PFSK-1 (cell line): ENCODE measurements at regions not wholly inside any gene's neighbourhood (a gene's known extent, or its start where the extent isn't known, plus 50 kb on each side); places are given as distances from the start of the nearest gene placed in this dataset.

Experiments
- FOXP2 ChIP-seq: optimal IDR thresholded peaks from 2 replicates; pipeline ENCODE3; 2011; ENCODE audit warnings: borderline replicate concordance, control low read depth, inconsistent platforms; ENCODE audit not compliant: insufficient read depth; ENCODE audit errors: extremely low read length, extremely low read depth
- POLR2AphosphoS5 ChIP-seq: IDR thresholded peaks from 2 replicates; pipeline ENCODE4 v1.6.1; 2012; ENCODE audit warnings: low read depth, mild to moderate bottlenecking, control low read depth, low read length, moderate library complexity
- REST ChIP-seq, 2 experiments: IDR thresholded peaks; 2 replicates each; pipeline versions ENCODE4 v1.6.1 to v1.8.0; 2011 to 2012; ENCODE audit warnings: low read depth in 2 of 2, low read length in 2 of 2, control low read depth in 1 of 2, inconsistent platforms in 1 of 2, mild to moderate bottlenecking in 1 of 2, moderate library complexity in 1 of 2; ENCODE audit not compliant: insufficient read depth in 1 of 2
- SIN3A ChIP-seq: IDR thresholded peaks from 2 replicates; pipeline ENCODE4 v1.6.1; 2012; ENCODE audit warnings: mild to moderate bottlenecking, low read length, moderate library complexity, borderline replicate concordance; ENCODE audit not compliant: insufficient read depth
- TAF1 ChIP-seq: IDR thresholded peaks from 2 replicates; pipeline ENCODE4 v1.6.1; 2012; ENCODE audit warnings: low read length, control low read depth, borderline replicate concordance; ENCODE audit not compliant: insufficient read depth

- TF ChIP-seq REST (IDR thresholded peaks at IDR 0.05; ENCODE audit: insufficient read depth in 1 of 2, low read depth in 2 of 2, low read length in 2 of 2) = no peak
- TF ChIP-seq FOXP2 = no peak
- TF ChIP-seq SIN3A = no peak
- TF ChIP-seq TAF1 = no peak
- TF ChIP-seq POLR2AphosphoS5 = no peak
Observed at GRCh38 chr2:100197631-100198153, 55.3 kb upstream of the AFF3 start.

GRCh38 chr2:100196786-100197494, 54.5 kb upstream of the AFF3 start:
- no peak for TF ChIP-seq SIN3A
- no peak for TF ChIP-seq POLR2AphosphoS5
- TF ChIP-seq REST (IDR thresholded peaks at IDR 0.05; ENCODE audit: insufficient read depth in 1 of 2, low read depth in 2 of 2, low read length in 2 of 2) = no peak
- TF ChIP-seq TAF1 = no peak
- TF ChIP-seq FOXP2 = no peak

DNA sequence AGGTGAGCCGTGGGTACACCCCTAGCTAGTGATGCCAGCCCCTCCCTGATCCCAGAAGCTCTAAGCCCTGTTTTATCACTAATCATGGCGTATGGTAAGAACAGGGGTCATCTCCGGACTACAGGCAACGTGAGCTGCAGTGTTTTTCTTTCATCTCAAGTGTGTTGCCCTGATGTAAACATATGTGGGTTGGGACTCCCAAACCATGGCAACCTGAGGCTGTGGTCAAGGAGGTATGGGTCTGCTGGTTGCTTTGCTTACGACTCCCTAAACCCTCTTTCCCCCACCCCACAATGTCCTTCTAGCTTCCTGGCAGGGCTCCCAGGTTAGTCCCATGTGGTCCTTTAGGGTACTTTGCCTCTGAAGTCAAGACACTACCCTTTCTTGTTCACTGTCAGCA, 53.6 kb upstream of the AFF3 start:
- TF ChIP-seq FOXP2 (no peak), POLR2AphosphoS5 (no peak), SIN3A (no peak), TAF1 (no peak), REST (IDR thresholded peaks at IDR 0.05; ENCODE audit: insufficient read depth in 1 of 2, low read depth in 2 of 2, low read length in 2 of 2) (no peak)

DNA sequence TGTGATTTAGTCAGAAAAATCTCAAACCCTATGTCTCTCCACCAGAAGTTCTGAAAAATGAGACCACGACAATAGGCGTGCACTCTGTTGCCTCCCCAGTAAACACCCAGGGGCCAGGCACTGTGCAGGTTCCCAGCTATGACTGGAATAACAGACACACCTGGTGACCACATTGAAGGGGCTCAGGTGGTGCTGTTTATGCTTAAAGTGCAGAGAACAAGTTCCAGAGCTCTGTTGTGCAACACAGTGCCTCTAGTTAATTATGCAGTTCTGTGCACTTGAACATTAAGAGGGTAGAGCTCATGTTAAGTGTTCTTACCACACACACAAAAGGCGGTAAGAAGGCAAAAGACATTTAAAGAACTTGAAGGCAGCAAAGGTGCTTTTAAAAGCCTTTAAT, 52.6 kb upstream of the AFF3 start:
- TF ChIP-seq POLR2AphosphoS5 (no peak), REST (IDR thresholded peaks at IDR 0.05; ENCODE audit: insufficient read depth in 1 of 2, low read depth in 2 of 2, low read length in 2 of 2) (no peak), FOXP2 (no peak), SIN3A (no peak), TAF1 (no peak)
